Neural cell (in vitro differentiated cells): ENCODE measurements at regions not wholly inside any gene's neighbourhood (a gene's known extent, or its start where the extent isn't known, plus 50 kb on each side); places are given as distances from the start of the nearest gene placed in this dataset.

ENCODE experiments used
- EP300 ChIP-seq: fragments of 450-650 bp; conservative IDR thresholded peaks from 2 replicates; pipeline ENCODE4 v1.6.1; 2014; ENCODE audit warnings: antibody characterized with exemption, mild to moderate bottlenecking, moderate library complexity; ENCODE audit not compliant: poor library complexity, severe bottlenecking
- MXI1 ChIP-seq: fragments of 450-650 bp; conservative IDR thresholded peaks from 2 replicates; pipeline ENCODE4 v1.6.1; 2014; ENCODE audit warnings: antibody characterized with exemption, mild to moderate bottlenecking; ENCODE audit not compliant: poor library complexity, severe bottlenecking
- POLR2AphosphoS5 ChIP-seq: IDR thresholded peaks from 2 replicates; pipeline ENCODE4 v1.6.1; 2012
- RAD21 ChIP-seq: fragments of 450-650 bp; conservative IDR thresholded peaks from 2 replicates; pipeline ENCODE4 v1.6.1; 2014; ENCODE audit warnings: antibody characterized with exemption, mild to moderate bottlenecking, moderate library complexity
- TAF1 ChIP-seq: IDR thresholded peaks from 2 replicates; pipeline ENCODE4 v1.6.1; 2012; ENCODE audit warnings: low read depth
- TF ChIP-seq, protein P1 (sequence below): fragments of 450-650 bp; IDR thresholded peaks from 2 replicates; pipeline ENCODE4 v1.5.1; 2014; ENCODE audit warnings: antibody characterized with exemption, mild to moderate bottlenecking, moderate library complexity; ENCODE audit not compliant: poor library complexity, severe bottlenecking
- TF ChIP-seq, protein P2 (sequence below): IDR thresholded peaks from 2 replicates; pipeline ENCODE4 v1.6.1; 2012; ENCODE audit warnings: borderline replicate concordance

DNA sequence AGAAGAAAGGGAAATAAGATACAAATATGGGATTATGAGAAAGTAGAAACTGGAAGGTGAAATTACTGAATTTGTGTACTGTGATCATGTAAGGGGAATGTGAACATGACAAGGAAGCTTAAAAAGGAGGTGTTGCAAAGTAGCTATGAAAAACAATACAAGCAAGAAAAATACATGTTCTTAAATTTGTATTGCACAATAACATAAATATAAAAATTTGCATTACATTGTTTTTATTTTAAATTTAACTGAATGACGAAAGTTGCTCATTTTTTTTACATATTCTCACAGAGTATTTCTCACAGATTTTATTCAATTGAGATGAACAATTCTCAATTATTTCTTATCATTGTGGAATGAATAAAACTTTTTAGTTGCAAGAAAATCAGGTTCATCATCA lies 874.8 kb downstream of the AMY1C start:
- TF ChIP-seq, protein P1, sequence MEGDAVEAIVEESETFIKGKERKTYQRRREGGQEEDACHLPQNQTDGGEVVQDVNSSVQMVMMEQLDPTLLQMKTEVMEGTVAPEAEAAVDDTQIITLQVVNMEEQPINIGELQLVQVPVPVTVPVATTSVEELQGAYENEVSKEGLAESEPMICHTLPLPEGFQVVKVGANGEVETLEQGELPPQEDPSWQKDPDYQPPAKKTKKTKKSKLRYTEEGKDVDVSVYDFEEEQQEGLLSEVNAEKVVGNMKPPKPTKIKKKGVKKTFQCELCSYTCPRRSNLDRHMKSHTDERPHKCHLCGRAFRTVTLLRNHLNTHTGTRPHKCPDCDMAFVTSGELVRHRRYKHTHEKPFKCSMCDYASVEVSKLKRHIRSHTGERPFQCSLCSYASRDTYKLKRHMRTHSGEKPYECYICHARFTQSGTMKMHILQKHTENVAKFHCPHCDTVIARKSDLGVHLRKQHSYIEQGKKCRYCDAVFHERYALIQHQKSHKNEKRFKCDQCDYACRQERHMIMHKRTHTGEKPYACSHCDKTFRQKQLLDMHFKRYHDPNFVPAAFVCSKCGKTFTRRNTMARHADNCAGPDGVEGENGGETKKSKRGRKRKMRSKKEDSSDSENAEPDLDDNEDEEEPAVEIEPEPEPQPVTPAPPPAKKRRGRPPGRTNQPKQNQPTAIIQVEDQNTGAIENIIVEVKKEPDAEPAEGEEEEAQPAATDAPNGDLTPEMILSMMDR: no peak
- TF ChIP-seq, protein P2, sequence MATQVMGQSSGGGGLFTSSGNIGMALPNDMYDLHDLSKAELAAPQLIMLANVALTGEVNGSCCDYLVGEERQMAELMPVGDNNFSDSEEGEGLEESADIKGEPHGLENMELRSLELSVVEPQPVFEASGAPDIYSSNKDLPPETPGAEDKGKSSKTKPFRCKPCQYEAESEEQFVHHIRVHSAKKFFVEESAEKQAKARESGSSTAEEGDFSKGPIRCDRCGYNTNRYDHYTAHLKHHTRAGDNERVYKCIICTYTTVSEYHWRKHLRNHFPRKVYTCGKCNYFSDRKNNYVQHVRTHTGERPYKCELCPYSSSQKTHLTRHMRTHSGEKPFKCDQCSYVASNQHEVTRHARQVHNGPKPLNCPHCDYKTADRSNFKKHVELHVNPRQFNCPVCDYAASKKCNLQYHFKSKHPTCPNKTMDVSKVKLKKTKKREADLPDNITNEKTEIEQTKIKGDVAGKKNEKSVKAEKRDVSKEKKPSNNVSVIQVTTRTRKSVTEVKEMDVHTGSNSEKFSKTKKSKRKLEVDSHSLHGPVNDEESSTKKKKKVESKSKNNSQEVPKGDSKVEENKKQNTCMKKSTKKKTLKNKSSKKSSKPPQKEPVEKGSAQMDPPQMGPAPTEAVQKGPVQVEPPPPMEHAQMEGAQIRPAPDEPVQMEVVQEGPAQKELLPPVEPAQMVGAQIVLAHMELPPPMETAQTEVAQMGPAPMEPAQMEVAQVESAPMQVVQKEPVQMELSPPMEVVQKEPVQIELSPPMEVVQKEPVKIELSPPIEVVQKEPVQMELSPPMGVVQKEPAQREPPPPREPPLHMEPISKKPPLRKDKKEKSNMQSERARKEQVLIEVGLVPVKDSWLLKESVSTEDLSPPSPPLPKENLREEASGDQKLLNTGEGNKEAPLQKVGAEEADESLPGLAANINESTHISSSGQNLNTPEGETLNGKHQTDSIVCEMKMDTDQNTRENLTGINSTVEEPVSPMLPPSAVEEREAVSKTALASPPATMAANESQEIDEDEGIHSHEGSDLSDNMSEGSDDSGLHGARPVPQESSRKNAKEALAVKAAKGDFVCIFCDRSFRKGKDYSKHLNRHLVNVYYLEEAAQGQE: no peak
- TF ChIP-seq MXI1: no peak
- no peak for TF ChIP-seq POLR2AphosphoS5
- no peak for TF ChIP-seq RAD21
- no peak for TF ChIP-seq TAF1
- no peak for TF ChIP-seq EP300
